ENCODE measurements at regions not wholly inside any gene's neighbourhood (a gene's known extent, or its start where the extent isn't known, plus 50 kb on each side); places are given as distances from the start of the nearest gene placed in this dataset.

DNA sequence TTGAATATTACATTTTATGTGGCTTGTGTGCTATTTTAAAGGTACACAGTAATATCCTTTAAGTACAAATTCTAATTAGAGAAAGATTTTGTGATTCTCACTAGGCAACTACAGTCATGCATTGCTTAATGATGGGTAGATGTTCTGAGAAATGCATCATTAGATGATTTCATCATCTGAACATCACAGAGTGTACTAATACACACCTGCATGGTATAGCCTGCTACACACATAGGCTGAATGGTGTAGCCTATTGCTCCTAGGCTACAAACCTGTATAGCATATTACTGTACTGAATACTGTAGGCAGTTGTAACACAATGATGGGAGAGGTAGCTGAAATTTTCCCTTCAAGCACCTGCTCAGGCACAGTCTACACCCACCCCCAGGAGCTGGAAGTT is 217.4 kb upstream of the EOMES start:
- Histone ChIP-seq H3K36me3 (ENCODE audit: control insufficient read depth in 1 of 2, insufficient read depth in 2 of 2, low read length in 2 of 2) (no peaks in the 10 kb centered on the region), H2AFZ (ENCODE audit: low read depth, low read length, poor library complexity, severe bottlenecking) (no peak overlapping the region), H3K4me3 (replicated peaks in 1 of 2; ENCODE audit: low read depth in 1 of 2, low read length in 2 of 2) (no peak overlapping the region), H4K20me1 (ENCODE audit: insufficient read depth) (no peaks in the 10 kb centered on the region), H3K9me2 (ENCODE audit: insufficient read depth) (no peaks in the 10 kb centered on the region), H3K79me2 (ENCODE audit: insufficient read depth, low read length) (no peaks in the 10 kb centered on the region), H3K9me3 (ENCODE audit: control insufficient read depth in 1 of 2, insufficient read depth in 1 of 2, low read depth in 1 of 2, low read length in 2 of 2) (no peaks in the 10 kb centered on the region), H3K27me3 (ENCODE audit: insufficient read depth, low read length) (no peaks in the 10 kb centered on the region), H3K4me2 (ENCODE audit: low read length) (0 out of 2 replicates have a peak overlapping the region, but pooled peaks have one; percentile 17), H3K4me1 (ENCODE audit: control insufficient read depth in 1 of 2, insufficient read depth in 2 of 2, low read length in 2 of 2) (peaks cover 0 to 13% of the 10 kb centered on the region in 2 experiments; a peak in 2 of 4 replicates), H3K9ac (ENCODE audit: low read length) (no peak overlapping the region), H3K27ac (ENCODE audit: low read depth, low read length) (no peak overlapping the region)
- ATAC-seq (peak; percentile 30; the same call in 1 of the 2 replicates), DNase-seq (ENCODE audit: low read depth, low spot score) (no peak)
- TF ChIP-seq JUND (IDR thresholded peaks at IDR 0.05): no peak
- TF ChIP-seq ZFX (IDR thresholded peaks at IDR 0.05): no peak
- TF ChIP-seq, protein P1, sequence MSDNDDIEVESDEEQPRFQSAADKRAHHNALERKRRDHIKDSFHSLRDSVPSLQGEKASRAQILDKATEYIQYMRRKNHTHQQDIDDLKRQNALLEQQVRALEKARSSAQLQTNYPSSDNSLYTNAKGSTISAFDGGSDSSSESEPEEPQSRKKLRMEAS (IDR thresholded peaks at IDR 0.05): no peak
- TF ChIP-seq ELF1 (IDR thresholded peaks at IDR 0.05; ENCODE audit: borderline replicate concordance, low read depth): no peak
- no peak for TF ChIP-seq SRF (IDR thresholded peaks at IDR 0.05; ENCODE audit: low read depth)
- TF ChIP-seq FOSL1 (IDR thresholded peaks at IDR 0.05; ENCODE audit: low read depth): no peak
- no peak for TF ChIP-seq TCF7L2 (IDR thresholded peaks at IDR 0.05; ENCODE audit: borderline replicate concordance, extremely low read depth, insufficient read depth, insufficient read length)
- TF ChIP-seq SP1 (IDR thresholded peaks at IDR 0.05; ENCODE audit: low read depth): no peak
- TF ChIP-seq, protein P2, sequence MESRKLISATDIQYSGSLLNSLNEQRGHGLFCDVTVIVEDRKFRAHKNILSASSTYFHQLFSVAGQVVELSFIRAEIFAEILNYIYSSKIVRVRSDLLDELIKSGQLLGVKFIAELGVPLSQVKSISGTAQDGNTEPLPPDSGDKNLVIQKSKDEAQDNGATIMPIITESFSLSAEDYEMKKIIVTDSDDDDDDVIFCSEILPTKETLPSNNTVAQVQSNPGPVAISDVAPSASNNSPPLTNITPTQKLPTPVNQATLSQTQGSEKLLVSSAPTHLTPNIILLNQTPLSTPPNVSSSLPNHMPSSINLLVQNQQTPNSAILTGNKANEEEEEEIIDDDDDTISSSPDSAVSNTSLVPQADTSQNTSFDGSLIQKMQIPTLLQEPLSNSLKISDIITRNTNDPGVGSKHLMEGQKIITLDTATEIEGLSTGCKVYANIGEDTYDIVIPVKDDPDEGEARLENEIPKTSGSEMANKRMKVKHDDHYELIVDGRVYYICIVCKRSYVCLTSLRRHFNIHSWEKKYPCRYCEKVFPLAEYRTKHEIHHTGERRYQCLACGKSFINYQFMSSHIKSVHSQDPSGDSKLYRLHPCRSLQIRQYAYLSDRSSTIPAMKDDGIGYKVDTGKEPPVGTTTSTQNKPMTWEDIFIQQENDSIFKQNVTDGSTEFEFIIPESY (IDR thresholded peaks at IDR 0.05; ENCODE audit: extremely low read depth, insufficient replicate concordance, low read length): no peak
- no peak for TF ChIP-seq CEBPB (IDR thresholded peaks at IDR 0.05; ENCODE audit: low read depth)
- TF ChIP-seq RAD21 (IDR thresholded peaks at IDR 0.05; ENCODE audit: low read depth): no peak
- ChIA-PET RAD21 (ENCODE audit: low non-redundant PET in 1 of 2, low total read pairs in 2 of 2, uncharacterized antibody in 2 of 2, unreplicated experiment in 2 of 2) (no interaction called here), CTCF (no interaction called here), POLR2A (no interaction called here)
- no TSS peak for BruUV-seq (replicated peaks)
- intact Hi-C loops (cut with micrococcal nuclease): no loop called here
